Thoracic aorta (tissue), 2 donors: ENCODE measurements at regions not wholly inside any gene's neighbourhood (a gene's known extent, or its start where the extent isn't known, plus 50 kb on each side); places are given as distances from the start of the nearest gene placed in this dataset.

Experiments used
- ATAC-seq: fragments of 150-250 bp; one replicate; pipeline ENCODE4 v1.8.0; 2017; ENCODE audit warnings: low read depth; ENCODE audit not compliant: insufficient number of reproducible peaks, low FRiP score
- DNase-seq: peaks from one replicate; pipeline ENCODE4 v3.0.0-alpha.2; 2020; ENCODE audit warnings: low spot score
- H3K27ac ChIP-seq, 2 donors: fragments of 200-600 bp; sonication (generic); 1 replicate in 1 of 2; 2 replicates in 1 of 2; pipeline ENCODE4 v1.5.1; 2016; ENCODE audit warnings: mild to moderate bottlenecking in 2 of 2, moderate library complexity in 2 of 2
- H3K27me3 ChIP-seq: fragments of 200-600 bp; sonication (generic); replicated peaks from 2 replicates; pipeline ENCODE4 v1.6.0; 2016; ENCODE audit warnings: mild to moderate bottlenecking; ENCODE audit not compliant: insufficient read depth
- H3K36me3 ChIP-seq: fragments of 200-600 bp; sonication (generic); one replicate; pipeline ENCODE4 v1.5.1; 2016
- H3K4me1 ChIP-seq, 2 donors: fragments of 200-600 bp; sonication (generic); 1 replicate in 1 of 2; 2 replicates in 1 of 2; pipeline versions ENCODE4 v1.5.1 to v1.6.0; 2016; ENCODE audit warnings: low read depth in 2 of 2, mild to moderate bottlenecking in 1 of 2; ENCODE audit not compliant: control insufficient read depth in 1 of 2
- H3K4me3 ChIP-seq: fragments of 200-600 bp; sonication (generic); 2 replicates; pipeline ENCODE4 v1.5.1; 2016; ENCODE audit warnings: mild to moderate bottlenecking
- H3K9me3 ChIP-seq: fragments of 200-600 bp; sonication (generic); 2 replicates; pipeline ENCODE4 v1.5.1; 2016
- TF ChIP-seq, protein P1 (sequence below): fragments of 200-600 bp; sonication (generic); IDR thresholded peaks from one replicate; pipeline ENCODE4 v1.5.1; 2019; ENCODE audit warnings: antibody characterized with exemption

DNA sequence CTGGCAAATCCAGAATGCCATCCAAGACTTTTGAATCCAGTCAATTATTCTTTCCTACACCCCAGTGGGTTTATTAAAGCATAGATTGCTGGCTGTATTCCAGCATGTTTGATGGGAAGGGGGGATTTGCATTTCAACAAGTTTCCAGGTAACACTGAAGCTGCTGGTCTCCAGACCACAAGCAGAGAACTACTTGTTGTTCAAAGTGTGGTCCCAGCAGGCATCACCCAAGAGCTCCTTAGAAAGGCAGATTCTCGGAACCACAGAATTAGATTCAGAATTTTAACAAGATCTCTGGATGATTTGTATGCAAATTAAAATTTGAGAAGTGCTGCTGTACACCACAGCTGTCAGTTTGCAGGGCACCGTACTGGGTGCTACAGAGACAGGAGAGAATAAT lies 216.3 kb upstream of the FAM78B start:
- DNase-seq (no peak), ATAC-seq (no peak)
- no peaks in the 10 kb centered on the region for H3K36me3 ChIP-seq
- no peaks in the 10 kb centered on the region for H3K9me3 ChIP-seq
- H3K27ac ChIP-seq = no peak overlapping the region
- H3K27me3 ChIP-seq = no peaks in the 10 kb centered on the region
- H3K4me3 ChIP-seq = no peak overlapping the region
- TF ChIP-seq, protein P1, sequence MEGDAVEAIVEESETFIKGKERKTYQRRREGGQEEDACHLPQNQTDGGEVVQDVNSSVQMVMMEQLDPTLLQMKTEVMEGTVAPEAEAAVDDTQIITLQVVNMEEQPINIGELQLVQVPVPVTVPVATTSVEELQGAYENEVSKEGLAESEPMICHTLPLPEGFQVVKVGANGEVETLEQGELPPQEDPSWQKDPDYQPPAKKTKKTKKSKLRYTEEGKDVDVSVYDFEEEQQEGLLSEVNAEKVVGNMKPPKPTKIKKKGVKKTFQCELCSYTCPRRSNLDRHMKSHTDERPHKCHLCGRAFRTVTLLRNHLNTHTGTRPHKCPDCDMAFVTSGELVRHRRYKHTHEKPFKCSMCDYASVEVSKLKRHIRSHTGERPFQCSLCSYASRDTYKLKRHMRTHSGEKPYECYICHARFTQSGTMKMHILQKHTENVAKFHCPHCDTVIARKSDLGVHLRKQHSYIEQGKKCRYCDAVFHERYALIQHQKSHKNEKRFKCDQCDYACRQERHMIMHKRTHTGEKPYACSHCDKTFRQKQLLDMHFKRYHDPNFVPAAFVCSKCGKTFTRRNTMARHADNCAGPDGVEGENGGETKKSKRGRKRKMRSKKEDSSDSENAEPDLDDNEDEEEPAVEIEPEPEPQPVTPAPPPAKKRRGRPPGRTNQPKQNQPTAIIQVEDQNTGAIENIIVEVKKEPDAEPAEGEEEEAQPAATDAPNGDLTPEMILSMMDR = no peak
- H3K4me1 ChIP-seq = no peaks in the 10 kb centered on the region

DNA sequence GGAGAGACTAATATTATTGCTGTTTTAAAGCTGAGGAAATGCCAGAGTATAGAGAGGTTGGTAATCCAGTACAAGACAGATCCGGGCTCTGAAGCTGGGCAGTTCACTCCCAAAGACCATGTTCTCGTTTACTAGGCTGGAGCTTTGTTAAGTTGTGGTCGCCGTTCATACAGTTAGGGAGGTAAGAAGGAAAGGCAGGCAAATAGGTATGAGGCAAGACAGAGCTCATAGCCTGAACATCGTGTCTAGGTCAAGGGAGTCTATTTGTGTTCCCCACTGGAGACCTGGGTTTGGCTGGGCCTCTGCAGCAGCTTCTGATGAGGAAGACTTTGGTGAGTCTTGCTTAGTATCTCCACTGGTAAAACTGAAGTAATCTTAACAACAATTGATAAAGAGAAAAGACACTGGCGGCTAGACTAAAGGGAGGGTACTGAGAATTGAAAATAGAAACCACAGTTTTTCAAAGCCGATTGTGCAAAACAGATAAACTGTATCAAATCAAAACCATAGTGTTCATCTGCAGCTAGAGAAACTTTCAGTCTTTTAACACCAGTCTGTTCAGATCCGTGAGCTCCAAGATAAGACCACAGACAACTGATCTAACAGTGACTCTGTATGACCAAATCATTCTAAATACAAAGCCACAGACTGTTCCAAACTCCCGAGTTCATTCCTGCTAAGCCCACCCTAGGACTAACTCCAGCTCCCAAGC lies 217.0 kb upstream of the FAM78B start:
- Histone ChIP-seq H3K4me1 (no peaks in the 10 kb centered on the region), H3K9me3 (no peaks in the 10 kb centered on the region), H3K36me3 (no peaks in the 10 kb centered on the region), H3K27me3 (no peaks in the 10 kb centered on the region), H3K27ac (no peak overlapping the region), H3K4me3 (no peak overlapping the region)
- ATAC-seq = no peak
- DNase-seq = no peak
- TF ChIP-seq, protein P1 = no peak

DNA sequence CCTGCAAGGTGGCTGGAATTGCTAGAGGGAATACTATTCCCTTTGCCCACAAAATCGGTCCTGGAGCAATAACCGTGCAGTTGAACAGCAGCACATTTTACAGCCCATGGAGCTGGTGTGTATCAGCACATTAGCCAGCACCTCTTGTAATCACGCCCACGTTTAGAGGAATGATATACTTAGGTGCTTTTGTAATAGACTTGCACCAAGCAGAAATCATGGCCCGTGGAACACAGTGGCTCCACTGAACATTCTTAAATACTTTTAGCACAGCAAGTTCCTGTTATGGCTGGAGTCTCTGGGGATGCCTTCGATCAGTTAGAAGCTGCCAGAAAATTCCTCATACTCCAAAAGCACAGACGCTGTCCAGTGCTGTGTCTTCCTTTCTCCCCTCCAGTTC lies 218.1 kb upstream of the FAM78B start:
- no peak for ATAC-seq
- no peaks in the 10 kb centered on the region for H3K4me1 ChIP-seq
- TF ChIP-seq, protein P1 = no peak
- no peak overlapping the region for H3K27ac ChIP-seq
- no peak overlapping the region for H3K4me3 ChIP-seq
- no peaks in the 10 kb centered on the region for H3K9me3 ChIP-seq
- DNase-seq = no peak
- no peaks in the 10 kb centered on the region for H3K36me3 ChIP-seq
- H3K27me3 ChIP-seq = no peaks in the 10 kb centered on the region

DNA sequence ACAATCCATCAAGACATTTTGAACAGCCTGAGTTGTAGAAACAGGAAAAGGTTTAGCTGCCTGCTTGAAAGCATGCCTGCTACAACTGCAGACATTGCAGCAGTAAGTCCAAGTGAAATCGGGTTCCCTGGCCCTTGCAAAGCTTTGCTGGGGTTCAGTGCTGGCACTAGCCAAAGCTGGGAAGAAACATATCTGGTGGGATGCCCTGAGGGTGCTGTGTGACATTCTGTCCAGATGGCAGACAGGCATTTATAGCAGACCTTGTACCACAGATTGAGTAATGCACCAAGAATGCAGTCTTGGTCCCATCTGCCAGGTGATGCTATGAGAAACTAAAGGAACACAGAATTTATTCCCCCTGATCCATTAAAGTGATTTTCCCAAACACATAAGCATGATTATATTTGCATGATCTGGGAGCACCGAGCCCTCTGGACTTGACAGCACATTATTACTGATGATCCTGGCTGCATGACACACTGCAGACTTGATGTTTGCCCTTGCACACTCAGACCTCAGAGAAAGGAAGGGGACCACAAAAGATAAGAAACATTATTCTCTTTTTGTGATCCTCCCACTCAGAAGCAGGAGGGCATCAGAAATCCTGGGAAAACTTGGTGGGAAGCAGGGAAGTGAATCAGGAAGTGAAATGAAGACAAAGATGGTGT lies 223.7 kb upstream of the FAM78B start:
- no peak overlapping the region for H3K4me3 ChIP-seq
- ATAC-seq = no peak
- TF ChIP-seq, protein P1 = no peak
- no peaks in the 10 kb centered on the region for H3K4me1 ChIP-seq
- H3K9me3 ChIP-seq = no peaks in the 10 kb centered on the region
- no peaks in the 10 kb centered on the region for H3K36me3 ChIP-seq
- DNase-seq = no peak
- no peak overlapping the region for H3K27ac ChIP-seq
- H3K27me3 ChIP-seq = no peaks in the 10 kb centered on the region

DNA sequence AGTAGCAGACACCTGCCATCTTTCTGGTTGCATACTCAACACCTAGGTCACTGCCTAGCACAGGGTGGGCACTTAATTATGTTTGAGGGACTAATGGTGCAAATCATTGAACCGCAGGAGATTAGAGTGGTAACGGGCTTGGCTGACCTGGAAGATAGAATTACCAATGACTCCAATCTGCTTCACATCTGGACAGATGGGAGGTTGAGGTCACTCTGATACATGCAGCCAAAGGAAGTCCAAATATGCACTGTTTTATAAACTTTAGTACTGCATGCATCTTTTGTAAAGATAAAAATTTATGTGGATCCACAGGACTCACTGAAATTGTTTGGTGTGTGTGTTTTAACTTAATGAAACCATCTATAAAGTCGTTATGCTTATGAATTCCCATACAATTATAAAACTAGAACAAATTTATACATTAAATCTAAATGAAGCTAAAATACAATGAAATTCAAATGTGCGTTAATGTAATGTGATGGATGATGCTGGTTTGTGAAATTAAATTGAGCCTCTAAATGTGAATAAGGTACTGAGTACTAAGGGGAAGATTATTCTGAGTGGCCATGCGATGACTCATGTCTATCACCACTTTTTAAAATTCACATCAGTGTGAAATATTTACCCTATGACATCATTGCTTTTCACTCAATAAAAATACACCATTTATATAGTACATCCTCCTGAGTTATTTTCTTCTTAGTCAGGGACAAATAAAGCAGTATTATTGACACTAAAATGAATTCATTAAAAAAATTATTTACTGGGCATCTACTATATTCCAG lies 224.7 kb upstream of the FAM78B start:
- Histone ChIP-seq H3K4me1 (no peaks in the 10 kb centered on the region), H3K9me3 (no peaks in the 10 kb centered on the region), H3K4me3 (no peak overlapping the region), H3K27ac (no peak overlapping the region), H3K27me3 (no peaks in the 10 kb centered on the region), H3K36me3 (no peaks in the 10 kb centered on the region)
- DNase-seq = no peak
- no peak for ATAC-seq
- TF ChIP-seq, protein P1 = no peak
